ENCODE measurements at regions not wholly inside any gene's neighbourhood (a gene's known extent, or its start where the extent isn't known, plus 50 kb on each side); places are given as distances from the start of the nearest gene placed in this dataset.

GRCh38 chr21:23543333-23543732, 2063.9 kb downstream of the MRPL39 start:
- TF ChIP-seq RCOR1 (IDR thresholded peaks at IDR 0.05; ENCODE audit: low read depth, low read length): no peak
- no peak for TF ChIP-seq POLR2A (IDR thresholded peaks at IDR 0.05; ENCODE audit: low read length)
- TF ChIP-seq KDM5A (IDR thresholded peaks at IDR 0.05): no peak

Measured in A549 (cell line).